Epithelial cell of proximal tubule (primary cell): ENCODE measurements at regions not wholly inside any gene's neighbourhood (a gene's known extent, or its start where the extent isn't known, plus 50 kb on each side); places are given as distances from the start of the nearest gene placed in this dataset.

Experiments used
- DNase-seq: peaks from one replicate; pipeline ENCODE4 v3.0.0-alpha.2; 2011; ENCODE audit warnings: low read depth
- H3K4me3 ChIP-seq: 2 replicates; pipeline ENCODE4 v1.5.1; 2011; ENCODE audit warnings: low read depth, mild to moderate bottlenecking, low read length
- CTCF ChIP-seq: conservative IDR thresholded peaks from 2 replicates; pipeline ENCODE4 v1.5.1; 2012; ENCODE audit warnings: low read depth, mild to moderate bottlenecking, low read length

GRCh38 chr22:34849965-34850364 lies 216.0 kb upstream of the ISX start:
- no peak overlapping the region for H3K4me3 ChIP-seq
- no peak for DNase-seq
- no peak for TF ChIP-seq CTCF

- no peak overlapping the region for H3K4me3 ChIP-seq
- TF ChIP-seq CTCF, result no peak
- no peak for DNase-seq
These were observed 213.9 kb upstream of the ISX start for GRCh38 chr22:34851918-34852662.

GRCh38 chr22:34855471-34855870 lies 210.5 kb upstream of the ISX start:
- H3K4me3 ChIP-seq, result no peak overlapping the region

GRCh38 chr22:34858066-34858465 lies 207.9 kb upstream of the ISX start:
- H3K4me3 ChIP-seq, result no peak overlapping the region
- no peak for TF ChIP-seq CTCF
- DNase-seq, result no peak

More at GRCh38 chr22:34855471-34855870, 210.5 kb upstream of the ISX start:
- DNase-seq, result no peak
- TF ChIP-seq CTCF, result no peak

GRCh38 chr22:34861787-34862186 lies 204.2 kb upstream of the ISX start:
- H3K4me3 ChIP-seq, result no peak overlapping the region
- DNase-seq, result no peak
- no peak for TF ChIP-seq CTCF

GRCh38 chr22:34866081-34866480 lies 199.9 kb upstream of the ISX start:
- no peak for TF ChIP-seq CTCF
- DNase-seq, result no peak

GRCh38 chr22:34866495-34867131 lies 199.3 kb upstream of the ISX start:
- no peak overlapping the region for H3K4me3 ChIP-seq
- no peak for TF ChIP-seq CTCF
- DNase-seq, result peak; percentile 43

More at GRCh38 chr22:34866081-34866480, 199.9 kb upstream of the ISX start:
- no peak overlapping the region for H3K4me3 ChIP-seq
